H1 (cell line): ENCODE measurements at regions not wholly inside any gene's neighbourhood (a gene's known extent, or its start where the extent isn't known, plus 50 kb on each side); places are given as distances from the start of the nearest gene placed in this dataset.

Experiments used
- CTCF ChIA-PET: fragments of 300-600 bp; sonication (Branson Sonifier 250); formaldehyde crosslinking; loops from one replicate; lab custom pipeline; 2021; ENCODE audit not compliant: partially characterized antibody; lab: Charles Lee
- POLR2A ChIA-PET: fragments of 300-600 bp; sonication (Branson Sonifier 250); formaldehyde crosslinking; loops from one replicate; lab custom pipeline; 2021; ENCODE audit warnings: inconsistent platforms; ENCODE audit not compliant: partially characterized antibody; lab: Charles Lee
- DNase-seq, 2 experiments: peaks; one replicate each; pipeline versions ENCODE4 v3.0.0 to v3.0.0-alpha.2; 2010 to 2022; ENCODE audit warnings: low spot score in 2 of 2, low read depth in 1 of 2, mixed read lengths in 1 of 2
- FAIRE-seq: peaks from 2 replicates; lab custom pipeline; 2011; peaks lifted over from hg19 to GRCh38; lab: Jason Lieb, UNC
- H2AFZ ChIP-seq: 2 replicates; pipeline ENCODE4 v1.8.1; 2012; ENCODE audit warnings: low read length, inconsistent platforms
- H2AK5ac ChIP-seq: 2 replicates; pipeline ENCODE4 v1.6.1; 2013; ENCODE audit warnings: low read depth, low read length
- H2BK120ac ChIP-seq: replicated peaks from 2 replicates; pipeline ENCODE3; 2013; ENCODE audit warnings: low read depth, low read length, inconsistent platforms
- H2BK12ac ChIP-seq: 2 replicates; pipeline ENCODE4 v1.6.1; 2013; ENCODE audit warnings: low read depth, low read length
- H2BK15ac ChIP-seq: 2 replicates; pipeline ENCODE4 v1.6.1; 2013; ENCODE audit warnings: low read length
- H2BK20ac ChIP-seq: 2 replicates; pipeline ENCODE4 v1.6.1; 2013; ENCODE audit warnings: low read length
- H2BK5ac ChIP-seq: 2 replicates; pipeline ENCODE4 v1.6.1; 2013; ENCODE audit warnings: low read depth, low read length
- H3K14ac ChIP-seq: 2 replicates; pipeline ENCODE4 v1.6.1; 2013; ENCODE audit warnings: inconsistent platforms; ENCODE audit not compliant: insufficient read length
- H3K18ac ChIP-seq: 2 replicates; pipeline ENCODE4 v1.6.1; 2013; ENCODE audit warnings: low read length; ENCODE audit errors: extremely low read depth
- H3K23ac ChIP-seq: 2 replicates; pipeline ENCODE4 v1.6.1; 2013; ENCODE audit warnings: inconsistent platforms; ENCODE audit not compliant: insufficient read length
- H3K23me2 ChIP-seq: 2 replicates; pipeline ENCODE4 v1.6.1; 2013; ENCODE audit warnings: low read depth, low read length
- H3K27ac ChIP-seq: 2 replicates; pipeline ENCODE4 v1.6.1; 2011; ENCODE audit warnings: low read depth, low read length, inconsistent platforms
- H3K27me3 ChIP-seq, 4 experiments: replicated peaks in 1 of 4; 1 replicate in 1 of 4; 2 replicates in 3 of 4; pipeline versions ENCODE4 v1.6.1 to v1.8.1; 2011 to 2013; ENCODE audit warnings: low read length in 3 of 4, mild to moderate bottlenecking in 3 of 4, inconsistent platforms in 2 of 4, mixed read lengths in 2 of 4, moderate library complexity in 1 of 4; ENCODE audit not compliant: control insufficient read depth in 3 of 4, insufficient read depth in 3 of 4; ENCODE audit errors: extremely low read depth in 1 of 4
- H3K36me3 ChIP-seq, 4 experiments: 2 replicates each; pipeline versions ENCODE4 v1.6.1 to v1.8.1; 2011 to 2013; ENCODE audit warnings: mild to moderate bottlenecking in 4 of 4, low read length in 3 of 4, moderate library complexity in 2 of 4, control low read depth in 1 of 4, inconsistent platforms in 1 of 4; ENCODE audit not compliant: insufficient read depth in 4 of 4, control insufficient read depth in 2 of 4
- H3K4ac ChIP-seq: replicated peaks from 2 replicates; pipeline ENCODE3; 2013; ENCODE audit warnings: low read length, low read depth, mixed read lengths, inconsistent platforms; ENCODE audit not compliant: insufficient read length
- H3K4me1 ChIP-seq, 4 experiments: replicated peaks in 1 of 4; 1 replicate in 1 of 4; 2 replicates in 3 of 4; pipeline versions ENCODE4 v1.6.1 to v1.8.1; 2011 to 2013; ENCODE audit warnings: low read length in 3 of 4, inconsistent platforms in 2 of 4, mixed read lengths in 1 of 4; ENCODE audit not compliant: insufficient read depth in 4 of 4, control insufficient read depth in 3 of 4
- H3K4me2 ChIP-seq, 2 experiments: 2 replicates each; pipeline versions ENCODE4 v1.6.1 to v1.8.1; 2011 to 2013; ENCODE audit warnings: low read depth in 2 of 2, low read length in 2 of 2, control low read depth in 1 of 2, inconsistent platforms in 1 of 2, mild to moderate bottlenecking in 1 of 2; ENCODE audit not compliant: insufficient read depth in 1 of 2
- H3K4me3 ChIP-seq, 4 experiments: fragments of 200-600, 300-600 bp in 1 of 4; sonication (generic), shearing (Covaris generic), sonication (Bioruptor Twin) in 1 of 4; 2 replicates each; pipeline versions ENCODE4 v1.5.1 to v1.8.1; 2011 to 2016; ENCODE audit warnings: low read length in 4 of 4, low read depth in 3 of 4, control low read depth in 2 of 4, inconsistent platforms in 2 of 4, mild to moderate bottlenecking in 2 of 4, mixed read lengths in 1 of 4, moderate library complexity in 1 of 4; ENCODE audit not compliant: insufficient read depth in 2 of 4; ENCODE audit errors: extremely low read depth in 1 of 4
- H3K56ac ChIP-seq: replicated peaks from 2 replicates; pipeline ENCODE3; 2013; ENCODE audit warnings: low read depth, mild to moderate bottlenecking, mixed read lengths, low read length, inconsistent platforms; ENCODE audit not compliant: insufficient read length
- H3K79me1 ChIP-seq: 2 replicates; pipeline ENCODE4 v1.6.1; 2013; ENCODE audit warnings: low read depth, low read length, control low read depth
- H3K79me2 ChIP-seq, 2 experiments: 2 replicates each; pipeline versions ENCODE4 v1.6.1 to v1.8.1; 2012 to 2013; ENCODE audit warnings: low read length in 2 of 2, mild to moderate bottlenecking in 2 of 2, inconsistent platforms in 1 of 2; ENCODE audit not compliant: insufficient read depth in 2 of 2, control insufficient read depth in 1 of 2
- H3K9ac ChIP-seq, 4 experiments: replicated peaks in 1 of 4; 1 replicate in 1 of 4; 2 replicates in 3 of 4; pipeline versions ENCODE4 v1.6.1 to v1.8.1; 2011 to 2013; ENCODE audit warnings: low read depth in 3 of 4, low read length in 3 of 4, control low read depth in 2 of 4, mild to moderate bottlenecking in 2 of 4, moderate library complexity in 2 of 4, inconsistent platforms in 1 of 4; ENCODE audit errors: extremely low read depth in 1 of 4
- H3K9me3 ChIP-seq, 2 experiments: 2 replicates each; pipeline versions ENCODE4 v1.6.1 to v1.8.1; 2012 to 2013; ENCODE audit warnings: mild to moderate bottlenecking in 2 of 2, moderate library complexity in 2 of 2, control low read depth in 1 of 2, inconsistent platforms in 1 of 2, low read depth in 1 of 2, low read length in 1 of 2, mixed read lengths in 1 of 2; ENCODE audit not compliant: insufficient read depth in 2 of 2
- H4K20me1 ChIP-seq, 2 experiments: replicated peaks in 1 of 2; 2 replicates each; pipeline versions ENCODE3 to v1.8.1; 2011 to 2013; ENCODE audit warnings: inconsistent platforms in 2 of 2, low read length in 2 of 2, mild to moderate bottlenecking in 1 of 2; ENCODE audit not compliant: insufficient read depth in 2 of 2, control insufficient read depth in 1 of 2
- H4K5ac ChIP-seq: 2 replicates; pipeline ENCODE4 v1.6.1; 2013; ENCODE audit warnings: low read length, low read depth, mixed read lengths, inconsistent platforms; ENCODE audit not compliant: insufficient read length
- H4K8ac ChIP-seq: 2 replicates; pipeline ENCODE4 v1.8.0; 2013; ENCODE audit warnings: mild to moderate bottlenecking, moderate library complexity, low read length, inconsistent platforms; ENCODE audit not compliant: insufficient read depth; ENCODE audit errors: extremely low read depth
- H4K91ac ChIP-seq: replicated peaks from 2 replicates; pipeline ENCODE3; 2013; ENCODE audit warnings: low read length, mixed read lengths, inconsistent platforms; ENCODE audit not compliant: insufficient read length
- ASH2L ChIP-seq: fragments of 200-600, 300-600 bp; sonication (generic); IDR thresholded peaks from one replicate; pipeline ENCODE4 v1.7.1; 2017; ENCODE audit warnings: low read length
- EGR1 ChIP-seq: IDR thresholded peaks from 2 replicates; pipeline ENCODE4 v1.6.1; 2011; ENCODE audit warnings: low read depth, low read length, borderline replicate concordance
- EP300 ChIP-seq, 2 experiments: IDR thresholded peaks; 1 replicate in 1 of 2; 2 replicates in 1 of 2; pipeline ENCODE4 v1.6.1; 2011 to 2012; ENCODE audit warnings: low read depth in 2 of 2, low read length in 2 of 2, mild to moderate bottlenecking in 2 of 2, borderline replicate concordance in 1 of 2, inconsistent platforms in 1 of 2, moderate library complexity in 1 of 2
- WGBS, 2 experiments: shearing (Covaris generic) in 1 of 2; methylation state at CpG; one replicate each; pipeline versions ENCODE4 v1.1.6 to v1.1.7; 2013 to 2015; ENCODE audit warnings: low lambda C conversion rate in 2 of 2, mixed read lengths in 2 of 2, inconsistent platforms in 1 of 2, low coverage in 1 of 2, missing lambda C conversion rate in 1 of 2; ENCODE audit not compliant: insufficient replicate concordance in 2 of 2, insufficient coverage in 1 of 2, insufficient read length in 1 of 2; ENCODE audit errors: extremely low coverage in 1 of 2, missing lambda C conversion rate in 1 of 2; 5-methylcytosine and 5-hydroxymethylcytosine counted together

DNA sequence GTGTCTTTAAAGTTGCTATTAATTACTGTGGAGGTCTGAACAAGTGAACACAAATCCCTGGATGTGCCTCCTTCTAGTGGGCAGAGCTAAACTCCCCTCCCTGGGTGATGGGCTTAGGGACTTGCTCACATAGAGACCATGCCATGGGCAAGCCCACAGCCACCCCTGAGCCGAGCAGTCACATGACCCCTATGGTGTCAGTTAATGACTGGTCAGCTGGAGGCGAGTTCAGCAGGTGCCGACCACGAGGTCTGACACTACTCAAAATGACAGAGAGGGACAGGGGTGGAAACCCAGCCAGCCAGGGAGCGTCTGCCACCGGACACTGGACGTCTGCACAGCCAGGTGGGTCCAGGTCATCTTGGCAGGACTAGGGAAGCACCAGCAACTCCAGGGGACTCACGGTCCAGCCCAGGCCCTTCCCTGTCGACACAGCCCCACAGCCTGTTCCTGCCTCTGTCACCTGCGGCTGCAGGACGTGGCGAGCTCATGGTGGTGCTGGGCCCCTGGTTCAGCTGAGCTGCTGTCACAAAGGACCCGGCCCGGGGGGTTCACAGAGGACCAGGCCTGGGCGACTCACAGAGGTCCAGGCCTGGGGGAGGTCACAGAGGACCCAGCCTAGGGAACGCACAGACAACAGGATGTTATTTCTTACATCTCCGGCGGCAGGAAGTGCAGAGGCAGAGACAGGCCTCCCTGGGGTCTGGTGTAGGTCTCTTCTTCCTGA is 135.0 kb downstream of the BRD1 start:
- CTCF ChIA-PET = interaction anchor here (1.0 kb wide), 1 partner anchor 9 kb away, joined by 4 read pairs; no protein-coding TSS in a partner anchor
- 89% methylated on average over 14 of the region's 18 CpGs; no CpG with 5 or more reads in 1 of the 2 experiments for WGBS, 2 experiments

More for the DNA sequence above, 135.0 kb downstream of the BRD1 start:
- no peaks in the 10 kb centered on the region for H3K4me1 ChIP-seq
- no peaks in the 10 kb centered on the region for H3K79me2 ChIP-seq
- H3K56ac ChIP-seq = no peak overlapping the region
- H3K27ac ChIP-seq = no peak overlapping the region
- no peak overlapping the region for H3K4me2 ChIP-seq
- no peaks in the 10 kb centered on the region for H3K36me3 ChIP-seq
- H2BK20ac ChIP-seq = no peak overlapping the region
- no peak overlapping the region for H2BK12ac ChIP-seq
- H3K23ac ChIP-seq = no peak overlapping the region
- no peak overlapping the region for H4K5ac ChIP-seq
- H4K20me1 ChIP-seq = no peaks in the 10 kb centered on the region
- POLR2A ChIA-PET = no interaction called here
- TF ChIP-seq EP300 (IDR thresholded peaks at IDR 0.05; ENCODE audit: borderline replicate concordance in 1 of 2, low read depth in 2 of 2, low read length in 2 of 2) (no peak), EGR1 (no peak), ASH2L (no peak)
- FAIRE-seq = no peak
- no peak overlapping the region for H2AK5ac ChIP-seq
- H3K14ac ChIP-seq = no peak overlapping the region
- no peak overlapping the region for H2BK15ac ChIP-seq
- H2AFZ ChIP-seq = no peak overlapping the region
- H3K4ac ChIP-seq = no peak overlapping the region
- no peak overlapping the region for H3K18ac ChIP-seq
- H2BK120ac ChIP-seq = no peak overlapping the region
- H3K9ac ChIP-seq = no peak overlapping the region
- no peak for DNase-seq
- H3K4me3 ChIP-seq = no peak overlapping the region
- H4K91ac ChIP-seq = no peak overlapping the region
- H3K23me2 ChIP-seq = no peaks in the 10 kb centered on the region
- H2BK5ac ChIP-seq = no peak overlapping the region
- no peak overlapping the region for H4K8ac ChIP-seq
- H3K79me1 ChIP-seq = no peaks in the 10 kb centered on the region
- H3K9me3 ChIP-seq = peaks cover 16 to 18% of the 10 kb centered on the region in 2 experiments
- no peaks in the 10 kb centered on the region for H3K27me3 ChIP-seq
